GM21526 (cell line): ENCODE measurements at regions not wholly inside any gene's neighbourhood (a gene's known extent, or its start where the extent isn't known, plus 50 kb on each side); places are given as distances from the start of the nearest gene placed in this dataset.

Experiments
- ATAC-seq: cut with Tn5 transposase; IDR thresholded peaks from one replicate; pipeline ENCODE4 v1.9.1; 2021; ENCODE audit warnings: moderate library complexity; ENCODE audit not compliant: unreplicated experiment, low FRiP score

DNA sequence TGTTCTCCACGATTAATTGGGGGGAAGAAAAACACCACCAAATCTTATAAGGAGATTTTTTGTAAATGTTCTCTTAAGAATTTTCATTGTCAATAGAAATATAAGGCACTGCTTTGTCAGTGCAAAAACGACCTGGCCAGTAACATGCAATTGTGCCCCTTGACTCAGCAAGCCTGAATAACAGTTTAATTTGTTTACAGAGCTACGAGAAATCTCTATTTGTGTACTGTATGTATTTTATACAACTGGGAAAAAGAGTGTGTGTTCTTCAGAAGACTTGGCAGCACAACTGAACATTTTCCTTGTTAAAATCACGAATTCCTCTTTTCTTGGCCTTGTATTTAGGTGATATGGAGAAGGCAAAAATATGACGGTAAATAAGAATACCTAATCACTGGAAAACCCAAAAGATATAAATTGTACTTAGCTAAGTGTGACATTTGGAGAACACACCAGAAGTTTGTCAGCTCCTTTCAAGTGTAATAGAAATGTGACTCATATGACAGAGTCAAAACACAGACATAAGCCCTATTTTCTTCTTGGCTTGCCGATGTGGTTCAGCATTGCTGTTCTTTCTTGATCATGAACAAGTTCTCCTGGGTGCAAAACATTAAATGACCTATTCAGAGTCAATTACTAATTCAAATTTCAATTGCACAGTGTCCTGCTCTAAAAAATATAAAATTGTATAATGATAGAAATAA, 945.0 kb upstream of the INTU start:
- ATAC-seq, result no peak

GRCh38 chr4:126691797-126692196, 941.0 kb upstream of the INTU start:
- ATAC-seq, result no peak

DNA sequence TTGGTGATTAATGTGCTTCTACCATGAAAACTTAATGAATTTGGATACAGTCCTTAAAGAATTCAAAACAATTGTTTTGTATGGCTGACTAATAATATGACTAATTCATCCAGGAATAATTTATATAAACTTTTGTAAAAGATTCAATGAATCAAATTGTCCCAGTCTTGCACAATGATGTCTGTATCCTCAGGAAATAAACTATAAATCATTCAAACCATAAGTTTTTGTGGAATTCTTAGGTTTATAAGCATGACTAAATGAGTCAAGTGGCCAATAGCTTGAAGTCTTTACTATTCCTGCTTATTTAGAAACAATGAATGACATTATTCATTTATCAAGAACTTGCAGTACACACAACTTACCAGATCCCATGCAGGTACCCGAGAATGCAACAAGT, 935.0 kb upstream of the INTU start:
- no peak for ATAC-seq

DNA sequence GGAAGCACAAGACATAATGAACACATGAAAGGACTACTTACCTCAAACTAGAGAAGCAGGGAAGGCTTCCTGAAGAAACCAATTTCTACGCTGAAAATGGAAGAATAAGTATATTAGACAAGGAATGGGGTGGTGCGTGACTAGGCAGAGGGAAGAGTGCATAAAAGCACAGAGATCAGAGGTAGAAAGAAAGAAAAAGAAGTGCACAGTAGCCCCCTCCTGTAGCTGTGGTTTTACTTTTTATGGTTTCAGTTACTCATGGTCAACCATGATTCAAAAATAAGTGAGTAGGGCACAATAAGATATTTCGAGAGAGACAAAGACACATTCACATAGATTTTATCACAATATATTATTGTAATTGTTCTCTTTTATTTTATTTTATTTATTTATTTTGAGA, 934.5 kb upstream of the INTU start:
- ATAC-seq, result no peak

GRCh38 chr4:126701756-126702155, 931.0 kb upstream of the INTU start:
- ATAC-seq, result no peak

DNA sequence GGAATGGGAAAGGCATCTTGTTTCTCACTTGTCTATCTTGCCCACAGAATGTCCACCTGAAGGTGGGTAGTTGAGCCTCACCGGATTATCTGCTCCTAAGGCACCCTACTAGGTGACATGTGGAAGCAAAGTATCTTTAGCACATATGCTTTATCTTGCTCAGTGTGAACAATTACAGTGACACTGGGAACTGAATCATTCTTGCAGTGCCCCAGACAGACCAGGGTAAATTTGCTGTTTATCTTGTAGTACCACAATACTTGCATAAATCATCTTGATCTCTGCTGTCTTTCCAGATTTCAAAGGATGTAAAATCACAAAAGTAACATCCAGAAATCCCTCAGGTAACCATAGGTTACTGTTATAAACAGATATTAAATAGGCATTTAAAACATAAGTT, 930.0 kb upstream of the INTU start:
- ATAC-seq, result no peak

DNA sequence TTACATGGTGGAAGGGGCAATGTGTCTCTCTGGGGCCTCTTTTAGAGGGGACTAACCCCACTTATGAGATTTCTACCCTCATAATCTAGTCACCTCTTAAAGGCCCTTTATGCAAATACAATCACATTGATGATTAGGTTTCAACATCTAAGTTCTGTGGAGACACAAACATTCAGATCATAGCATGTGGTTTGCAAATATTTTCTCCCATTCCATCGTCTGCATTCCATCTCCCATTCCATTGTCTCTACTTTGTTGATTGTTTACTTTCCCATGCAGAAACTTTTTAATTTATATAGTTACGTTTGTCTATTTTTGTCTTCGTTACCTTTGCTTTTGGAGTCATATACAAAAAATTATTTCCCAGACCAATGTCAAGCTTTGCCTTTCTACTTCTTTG, 927.5 kb upstream of the INTU start:
- ATAC-seq, result no peak

GRCh38 chr4:126708716-126709115, 924.0 kb upstream of the INTU start:
- no peak for ATAC-seq

GRCh38 chr4:126710935-126711334, 921.8 kb upstream of the INTU start:
- no peak for ATAC-seq

GRCh38 chr4:126715067-126715466, 917.7 kb upstream of the INTU start:
- no peak for ATAC-seq

GRCh38 chr4:126715681-126716080, 917.1 kb upstream of the INTU start:
- ATAC-seq, result no peak

GRCh38 chr4:126718136-126718535, 914.6 kb upstream of the INTU start:
- no peak for ATAC-seq

- ATAC-seq, result no peak
Measured at GRCh38 chr4:126719852-126720251, 912.9 kb upstream of the INTU start.

- no peak for ATAC-seq
Measured at GRCh38 chr4:126725906-126726305, 906.9 kb upstream of the INTU start.

GRCh38 chr4:126727461-126727860, 905.3 kb upstream of the INTU start:
- ATAC-seq, result no peak

DNA sequence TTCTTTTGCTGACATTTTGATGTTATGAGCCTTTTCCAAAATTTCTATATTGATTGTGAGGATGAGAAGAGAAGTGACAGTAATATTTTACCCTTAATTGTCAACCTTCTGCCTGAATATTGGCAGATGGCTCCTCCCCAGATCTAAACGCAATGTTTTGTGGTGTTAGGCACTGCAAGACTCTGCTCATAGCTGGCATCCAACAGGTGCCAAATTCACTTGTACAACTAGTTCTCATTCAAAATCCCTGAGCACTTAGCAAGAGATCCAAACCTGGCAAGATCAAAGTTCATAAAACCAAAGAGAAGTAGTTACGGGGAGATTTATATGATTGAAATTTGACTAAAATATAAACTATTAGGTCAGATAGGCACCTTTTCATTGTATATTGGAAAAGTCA, 901.7 kb upstream of the INTU start:
- no peak for ATAC-seq

DNA sequence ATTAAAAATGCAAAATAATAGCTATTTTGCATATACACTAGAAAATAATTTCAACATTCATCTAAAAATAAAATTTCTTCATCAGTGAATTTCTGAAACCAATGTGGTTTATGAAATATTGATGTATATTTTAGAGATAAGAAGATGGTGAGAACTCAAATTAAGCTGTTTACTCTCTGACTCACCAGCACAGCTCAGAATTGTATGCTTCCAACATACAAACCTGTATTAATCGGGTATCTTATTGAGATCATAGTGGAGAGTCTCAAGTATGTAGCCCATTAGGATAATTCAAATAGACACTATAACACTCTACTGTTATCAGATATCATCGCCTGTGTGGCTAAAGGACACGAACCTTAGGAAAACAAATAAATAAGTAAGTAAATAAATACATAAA, 899.5 kb upstream of the INTU start:
- no peak for ATAC-seq

- ATAC-seq, result no peak
Measured at GRCh38 chr4:126734465-126734864, 898.3 kb upstream of the INTU start.

DNA sequence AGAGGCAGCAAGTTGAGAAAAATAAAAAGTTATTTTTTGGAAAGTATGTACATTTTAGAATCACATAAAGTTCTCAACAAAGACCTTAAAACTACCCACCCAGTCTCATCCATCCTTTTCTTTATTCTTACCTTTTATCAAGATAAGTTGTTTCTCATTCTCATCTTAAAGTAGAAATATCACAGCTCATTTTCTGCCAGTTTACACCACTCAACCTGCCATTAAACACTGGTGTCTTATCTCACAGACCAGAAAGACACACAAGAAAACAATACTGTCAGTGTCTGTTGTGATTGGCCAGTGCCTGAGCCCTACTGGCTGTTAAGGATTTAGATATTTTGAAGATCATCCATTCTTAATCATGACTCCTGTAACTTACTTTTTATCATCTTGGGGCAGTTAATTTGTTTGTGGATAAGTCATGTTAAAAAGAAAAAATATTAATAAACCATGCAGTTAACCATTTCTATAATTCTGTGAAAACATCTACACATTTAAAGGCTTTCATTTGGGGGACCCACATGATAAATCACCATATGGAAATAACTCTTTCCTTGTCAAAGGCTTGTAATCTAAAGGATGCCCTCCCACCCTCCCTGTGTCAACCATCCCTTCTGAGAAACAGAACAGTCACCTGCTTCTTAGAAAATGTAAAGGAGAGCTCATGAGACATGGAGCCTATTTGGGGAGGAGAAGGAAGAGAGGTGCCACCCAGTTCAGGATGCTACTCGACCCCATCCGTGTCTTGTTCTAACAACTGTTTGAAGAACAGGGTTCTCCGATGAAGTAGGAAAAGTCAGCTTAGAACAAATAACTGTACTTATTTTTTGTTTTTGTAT, 897.2 kb upstream of the INTU start:
- ATAC-seq, result no peak

DNA sequence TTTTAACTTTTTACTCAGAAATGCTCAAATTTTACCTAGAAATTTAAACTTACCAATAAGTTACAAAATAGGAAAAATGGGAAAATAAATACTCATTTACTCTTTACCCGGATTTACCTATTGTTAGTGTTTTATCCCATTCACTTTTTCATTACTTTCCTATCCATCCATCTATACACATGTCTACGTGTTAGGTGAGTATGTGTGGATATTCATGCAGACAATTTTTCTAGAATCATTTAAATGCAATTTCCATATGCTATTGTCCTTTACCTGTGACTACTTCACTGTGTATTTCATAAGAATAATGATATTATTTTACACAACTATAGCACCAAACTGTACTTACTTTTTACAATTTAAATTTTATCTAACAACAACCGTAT, 896.6 kb upstream of the INTU start:
- no peak for ATAC-seq

DNA sequence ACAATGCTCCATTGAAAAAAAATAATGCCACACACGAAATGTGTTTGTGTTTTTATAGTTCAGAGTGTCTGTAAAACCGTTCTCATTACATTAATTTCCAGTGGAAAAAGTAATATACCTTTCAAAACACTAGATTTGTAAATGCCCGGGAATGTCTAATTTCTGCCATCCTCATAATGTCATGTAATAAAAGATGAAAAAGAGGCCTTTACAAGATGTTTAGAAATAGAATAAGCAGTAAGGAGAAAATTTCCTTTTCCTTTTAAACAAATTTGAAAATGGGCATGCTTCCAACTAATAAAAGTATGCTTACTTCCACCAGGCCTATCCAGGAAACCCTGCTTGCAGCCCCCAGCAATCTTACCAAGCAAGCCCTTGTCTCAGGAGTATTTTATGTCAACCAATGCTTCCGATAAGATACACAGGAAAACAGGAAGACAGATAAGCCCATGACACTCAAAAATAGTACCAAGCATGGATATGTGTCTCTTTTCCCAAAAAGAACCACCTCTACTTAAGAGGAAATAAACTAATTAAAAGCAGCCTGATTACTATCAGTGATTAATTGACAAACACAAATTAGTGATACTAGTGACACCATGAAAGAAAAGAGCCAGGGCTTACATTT, 894.7 kb upstream of the INTU start:
- no peak for ATAC-seq

DNA sequence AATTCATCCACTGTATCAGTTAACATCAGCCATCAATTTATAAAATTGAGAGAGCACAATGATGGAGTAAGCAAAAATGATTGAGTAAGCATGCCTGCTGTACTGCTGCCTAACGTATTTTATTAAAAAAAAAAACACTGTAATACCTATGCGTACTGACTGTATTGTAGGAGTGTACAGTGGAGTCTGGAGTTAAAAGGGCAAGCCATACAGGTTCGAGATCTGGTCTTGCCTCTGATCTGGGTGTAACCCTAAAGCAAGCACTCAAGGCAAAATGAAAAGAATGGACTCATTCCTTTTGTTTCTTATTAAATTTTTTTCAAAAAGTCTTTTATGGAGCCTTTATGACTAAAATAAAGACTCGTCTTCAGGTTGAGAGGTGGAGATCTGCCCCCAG, 894.2 kb upstream of the INTU start:
- no peak for ATAC-seq
